Gastroesophageal sphincter (tissue), 3 donors: ENCODE measurements at regions not wholly inside any gene's neighbourhood (a gene's known extent, or its start where the extent isn't known, plus 50 kb on each side); places are given as distances from the start of the nearest gene placed in this dataset.

ENCODE experiments used
- EP300 ChIP-seq: sonication (generic); formaldehyde crosslinking; IDR thresholded peaks from one replicate; pipeline ENCODE4 v1.6.1; 2017; ENCODE audit warnings: antibody characterized with exemption, mild to moderate bottlenecking
- POLR2A ChIP-seq, 2 donors: fragments of 450-650 bp; IDR thresholded peaks; one replicate each; pipeline ENCODE4 v1.6.1; 2017; ENCODE audit warnings: antibody characterized with exemption in 2 of 2, mild to moderate bottlenecking in 2 of 2, moderate library complexity in 1 of 2
- POLR2AphosphoS5 ChIP-seq: sonication (generic); formaldehyde crosslinking; IDR thresholded peaks from one replicate; pipeline ENCODE4 v1.6.1; 2017; ENCODE audit warnings: antibody characterized with exemption
- TF ChIP-seq, protein P1 (sequence below), 4 experiments: fragments of 200-600 bp in 2 of 4; fragments of 450-650 bp in 2 of 4; sonication (generic) in 1 of 4; IDR thresholded peaks; one replicate each; pipeline ENCODE4 v1.5.1; 2017 to 2019; ENCODE audit warnings: antibody characterized with exemption in 4 of 4, mild to moderate bottlenecking in 2 of 4, moderate library complexity in 2 of 4

- TF ChIP-seq, protein P1, sequence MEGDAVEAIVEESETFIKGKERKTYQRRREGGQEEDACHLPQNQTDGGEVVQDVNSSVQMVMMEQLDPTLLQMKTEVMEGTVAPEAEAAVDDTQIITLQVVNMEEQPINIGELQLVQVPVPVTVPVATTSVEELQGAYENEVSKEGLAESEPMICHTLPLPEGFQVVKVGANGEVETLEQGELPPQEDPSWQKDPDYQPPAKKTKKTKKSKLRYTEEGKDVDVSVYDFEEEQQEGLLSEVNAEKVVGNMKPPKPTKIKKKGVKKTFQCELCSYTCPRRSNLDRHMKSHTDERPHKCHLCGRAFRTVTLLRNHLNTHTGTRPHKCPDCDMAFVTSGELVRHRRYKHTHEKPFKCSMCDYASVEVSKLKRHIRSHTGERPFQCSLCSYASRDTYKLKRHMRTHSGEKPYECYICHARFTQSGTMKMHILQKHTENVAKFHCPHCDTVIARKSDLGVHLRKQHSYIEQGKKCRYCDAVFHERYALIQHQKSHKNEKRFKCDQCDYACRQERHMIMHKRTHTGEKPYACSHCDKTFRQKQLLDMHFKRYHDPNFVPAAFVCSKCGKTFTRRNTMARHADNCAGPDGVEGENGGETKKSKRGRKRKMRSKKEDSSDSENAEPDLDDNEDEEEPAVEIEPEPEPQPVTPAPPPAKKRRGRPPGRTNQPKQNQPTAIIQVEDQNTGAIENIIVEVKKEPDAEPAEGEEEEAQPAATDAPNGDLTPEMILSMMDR (IDR thresholded peaks at IDR 0.05): no peak
- TF ChIP-seq POLR2A (IDR thresholded peaks at IDR 0.05) (no peak), POLR2AphosphoS5 (no peak), EP300 (no peak)
Observed at GRCh38 chr2:60148716-60149115, 404.7 kb downstream of the BCL11A start.
